ENCODE measurements at regions not wholly inside any gene's neighbourhood (a gene's known extent, or its start where the extent isn't known, plus 50 kb on each side); places are given as distances from the start of the nearest gene placed in this dataset.

- Histone ChIP-seq H3K36me3 (no peaks in the 10 kb centered on the region), H3K4me1 (no peaks in the 10 kb centered on the region; the same call in 1 of the 2 replicates), H3K27ac (no peak overlapping the region), H3K4me3 (no peak overlapping the region), H3K27me3 (no peaks in the 10 kb centered on the region), H3K9me3 (replicated peaks) (no peaks in the 10 kb centered on the region)
- DNase-seq: no peak
These were observed 61.3 kb upstream of the DDHD1 start for GRCh38 chr14:53214384-53214783.

DNA sequence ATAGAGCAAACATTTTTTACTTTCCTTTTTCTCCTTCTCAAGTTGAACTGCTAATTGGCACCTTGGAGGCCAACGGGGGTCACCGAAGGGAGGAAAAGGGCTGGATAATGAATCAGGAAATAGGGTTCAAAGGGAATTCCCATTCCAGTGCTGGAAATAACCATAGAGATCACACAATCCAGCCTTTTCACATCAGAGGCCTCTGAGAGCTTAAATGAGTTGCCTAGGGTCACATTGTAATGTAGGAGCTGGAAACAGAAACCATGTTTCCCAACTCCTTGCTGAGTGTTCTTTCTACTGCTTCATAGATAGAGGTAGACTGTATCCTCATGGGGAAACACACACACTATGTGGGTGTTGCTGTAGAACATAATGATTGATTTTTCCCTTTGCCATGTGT lies 60.6 kb upstream of the DDHD1 start:
- Histone ChIP-seq H3K4me1 (no peaks in the 10 kb centered on the region; the same call in 1 of the 2 replicates), H3K9me3 (replicated peaks) (no peaks in the 10 kb centered on the region), H3K27ac (no peak overlapping the region), H3K27me3 (no peaks in the 10 kb centered on the region), H3K4me3 (no peak overlapping the region), H3K36me3 (no peaks in the 10 kb centered on the region)
- no peak for DNase-seq

DNA sequence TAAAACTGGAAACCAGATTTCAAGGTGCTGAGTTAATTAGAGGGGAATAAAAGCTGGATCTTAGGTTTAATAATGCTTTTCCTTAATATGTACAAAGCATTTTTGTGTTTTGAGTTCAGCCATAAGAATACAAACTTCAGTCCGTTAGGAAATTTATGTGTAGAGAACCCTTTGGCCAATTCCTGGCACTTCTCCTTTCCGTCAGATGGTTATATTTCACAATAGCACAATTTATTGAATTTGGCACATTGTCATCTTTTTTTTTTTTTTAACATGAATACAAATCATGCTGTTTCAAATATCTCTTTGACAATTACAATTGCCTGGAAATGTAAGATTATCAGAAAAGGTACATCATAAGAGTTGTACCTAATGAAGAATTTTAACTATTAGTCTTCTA lies 56.2 kb upstream of the DDHD1 start:
- no peaks in the 10 kb centered on the region for H3K27me3 ChIP-seq
- no peaks in the 10 kb centered on the region for H3K36me3 ChIP-seq
- H3K4me3 ChIP-seq: no peak overlapping the region
- no peaks in the 10 kb centered on the region for H3K9me3 ChIP-seq (replicated peaks)
- no peak overlapping the region for H3K27ac ChIP-seq
- no peaks in the 10 kb centered on the region for H3K4me1 ChIP-seq
- no peak for DNase-seq
